ENCODE measurements at regions not wholly inside any gene's neighbourhood (a gene's known extent, or its start where the extent isn't known, plus 50 kb on each side); places are given as distances from the start of the nearest gene placed in this dataset.

DNA sequence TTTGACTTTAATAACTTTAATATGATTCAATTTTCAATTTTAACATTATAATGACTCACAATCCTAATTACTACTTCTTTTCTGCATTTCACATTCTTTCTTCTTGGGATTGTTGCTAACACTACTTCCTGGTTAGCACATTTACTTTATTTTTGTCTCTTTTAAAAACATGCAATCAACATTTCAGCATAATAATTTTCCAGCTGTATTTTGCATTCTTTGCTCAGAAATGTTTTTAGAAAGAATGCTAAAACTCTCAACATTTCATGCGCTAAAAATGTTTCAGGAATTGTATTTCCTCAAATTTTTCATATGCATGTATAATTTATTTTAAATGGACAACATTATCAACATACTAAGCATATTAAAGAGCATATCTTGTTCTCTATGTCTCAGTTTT is 1302.1 kb upstream of the GJE1 start:
- TF ChIP-seq, protein P1, sequence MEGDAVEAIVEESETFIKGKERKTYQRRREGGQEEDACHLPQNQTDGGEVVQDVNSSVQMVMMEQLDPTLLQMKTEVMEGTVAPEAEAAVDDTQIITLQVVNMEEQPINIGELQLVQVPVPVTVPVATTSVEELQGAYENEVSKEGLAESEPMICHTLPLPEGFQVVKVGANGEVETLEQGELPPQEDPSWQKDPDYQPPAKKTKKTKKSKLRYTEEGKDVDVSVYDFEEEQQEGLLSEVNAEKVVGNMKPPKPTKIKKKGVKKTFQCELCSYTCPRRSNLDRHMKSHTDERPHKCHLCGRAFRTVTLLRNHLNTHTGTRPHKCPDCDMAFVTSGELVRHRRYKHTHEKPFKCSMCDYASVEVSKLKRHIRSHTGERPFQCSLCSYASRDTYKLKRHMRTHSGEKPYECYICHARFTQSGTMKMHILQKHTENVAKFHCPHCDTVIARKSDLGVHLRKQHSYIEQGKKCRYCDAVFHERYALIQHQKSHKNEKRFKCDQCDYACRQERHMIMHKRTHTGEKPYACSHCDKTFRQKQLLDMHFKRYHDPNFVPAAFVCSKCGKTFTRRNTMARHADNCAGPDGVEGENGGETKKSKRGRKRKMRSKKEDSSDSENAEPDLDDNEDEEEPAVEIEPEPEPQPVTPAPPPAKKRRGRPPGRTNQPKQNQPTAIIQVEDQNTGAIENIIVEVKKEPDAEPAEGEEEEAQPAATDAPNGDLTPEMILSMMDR (IDR thresholded peaks at IDR 0.05; ENCODE audit: low read depth, low read length) = no peak
- TF ChIP-seq POLR2A (IDR thresholded peaks at IDR 0.05; ENCODE audit: extremely low read depth, insufficient read length) = no peak
- TF ChIP-seq, protein P2, sequence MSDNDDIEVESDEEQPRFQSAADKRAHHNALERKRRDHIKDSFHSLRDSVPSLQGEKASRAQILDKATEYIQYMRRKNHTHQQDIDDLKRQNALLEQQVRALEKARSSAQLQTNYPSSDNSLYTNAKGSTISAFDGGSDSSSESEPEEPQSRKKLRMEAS (IDR thresholded peaks at IDR 0.05; ENCODE audit: low read depth, low read length) = no peak
